HFFc6 (cell line): ENCODE measurements at regions not wholly inside any gene's neighbourhood (a gene's known extent, or its start where the extent isn't known, plus 50 kb on each side); places are given as distances from the start of the nearest gene placed in this dataset.

Source experiments
- DNase-seq: peaks from one replicate; pipeline ENCODE4 v3.0.0-alpha.2; 2018
- H3K27ac Mint-ChIP-seq: 2 replicates; pipeline ENCODE4 v1.8.0; 2020; ENCODE audit warnings: mild to moderate bottlenecking, mixed read lengths
- H3K27me3 Mint-ChIP-seq: 2 replicates; pipeline ENCODE4 v1.8.0; 2021; ENCODE audit warnings: mild to moderate bottlenecking, moderate library complexity, mixed read lengths; ENCODE audit not compliant: insufficient read depth
- H3K36me3 Mint-ChIP-seq: 2 replicates; pipeline ENCODE4 v1.8.0; 2021; ENCODE audit warnings: low read depth, mixed read lengths
- H3K4me1 Mint-ChIP-seq: 2 replicates; pipeline ENCODE4 v1.8.0; 2020; ENCODE audit warnings: low read depth, mixed read lengths
- H3K4me3 Mint-ChIP-seq: 2 replicates; pipeline ENCODE4 v1.8.0; 2020; ENCODE audit warnings: mild to moderate bottlenecking, moderate library complexity, mixed read lengths
- H3K9me3 Mint-ChIP-seq: 2 replicates; pipeline ENCODE4 v1.8.0; 2020; ENCODE audit warnings: mild to moderate bottlenecking, mixed read lengths
- TF ChIP-seq, protein P1 (sequence below): fragments of 200-600 bp; sonication (generic); IDR thresholded peaks from 2 replicates; pipeline ENCODE4 v1.5.0; 2021; ENCODE audit warnings: antibody characterized with exemption, mild to moderate bottlenecking

DNA sequence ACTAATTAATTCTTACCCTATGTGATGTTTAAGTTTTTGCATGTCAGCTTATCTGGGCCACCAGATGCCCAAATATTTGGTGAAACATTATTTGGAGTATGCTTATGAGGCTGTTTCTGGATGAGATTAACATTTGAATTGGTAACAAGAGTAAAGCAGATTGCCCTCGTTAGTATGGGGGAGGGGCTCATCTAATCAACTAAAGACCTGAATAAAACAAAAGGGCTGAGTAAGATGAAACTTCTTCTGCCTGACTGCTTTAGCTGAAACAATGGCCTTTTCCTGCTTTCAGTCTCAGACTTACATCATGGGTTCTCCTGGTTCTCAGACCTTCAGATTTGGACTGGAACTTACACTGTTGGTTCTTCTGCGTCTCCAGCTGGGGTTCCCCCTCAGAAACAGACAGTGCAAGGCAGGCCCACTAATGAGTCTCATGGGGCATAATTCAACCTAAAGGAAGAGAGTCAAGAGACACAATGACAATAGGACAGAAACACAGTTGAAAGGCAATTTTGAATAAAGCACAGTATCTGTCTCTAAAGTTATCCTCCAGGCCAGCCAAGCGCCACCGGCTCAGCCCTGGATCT is 288.4 kb downstream of the CAAP1 start:
- TF ChIP-seq, protein P1, sequence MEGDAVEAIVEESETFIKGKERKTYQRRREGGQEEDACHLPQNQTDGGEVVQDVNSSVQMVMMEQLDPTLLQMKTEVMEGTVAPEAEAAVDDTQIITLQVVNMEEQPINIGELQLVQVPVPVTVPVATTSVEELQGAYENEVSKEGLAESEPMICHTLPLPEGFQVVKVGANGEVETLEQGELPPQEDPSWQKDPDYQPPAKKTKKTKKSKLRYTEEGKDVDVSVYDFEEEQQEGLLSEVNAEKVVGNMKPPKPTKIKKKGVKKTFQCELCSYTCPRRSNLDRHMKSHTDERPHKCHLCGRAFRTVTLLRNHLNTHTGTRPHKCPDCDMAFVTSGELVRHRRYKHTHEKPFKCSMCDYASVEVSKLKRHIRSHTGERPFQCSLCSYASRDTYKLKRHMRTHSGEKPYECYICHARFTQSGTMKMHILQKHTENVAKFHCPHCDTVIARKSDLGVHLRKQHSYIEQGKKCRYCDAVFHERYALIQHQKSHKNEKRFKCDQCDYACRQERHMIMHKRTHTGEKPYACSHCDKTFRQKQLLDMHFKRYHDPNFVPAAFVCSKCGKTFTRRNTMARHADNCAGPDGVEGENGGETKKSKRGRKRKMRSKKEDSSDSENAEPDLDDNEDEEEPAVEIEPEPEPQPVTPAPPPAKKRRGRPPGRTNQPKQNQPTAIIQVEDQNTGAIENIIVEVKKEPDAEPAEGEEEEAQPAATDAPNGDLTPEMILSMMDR = no peak
- H3K4me1 Mint-ChIP-seq = no peaks in the 10 kb centered on the region
- H3K27me3 Mint-ChIP-seq = peaks cover 1% of the 10 kb centered on the region; the same call in 1 of the 2 replicates
- no peak overlapping the region for H3K27ac Mint-ChIP-seq
- no peaks in the 10 kb centered on the region for H3K36me3 Mint-ChIP-seq
- H3K4me3 Mint-ChIP-seq = no peak overlapping the region
- H3K9me3 Mint-ChIP-seq = no peaks in the 10 kb centered on the region
- no peak for DNase-seq

DNA sequence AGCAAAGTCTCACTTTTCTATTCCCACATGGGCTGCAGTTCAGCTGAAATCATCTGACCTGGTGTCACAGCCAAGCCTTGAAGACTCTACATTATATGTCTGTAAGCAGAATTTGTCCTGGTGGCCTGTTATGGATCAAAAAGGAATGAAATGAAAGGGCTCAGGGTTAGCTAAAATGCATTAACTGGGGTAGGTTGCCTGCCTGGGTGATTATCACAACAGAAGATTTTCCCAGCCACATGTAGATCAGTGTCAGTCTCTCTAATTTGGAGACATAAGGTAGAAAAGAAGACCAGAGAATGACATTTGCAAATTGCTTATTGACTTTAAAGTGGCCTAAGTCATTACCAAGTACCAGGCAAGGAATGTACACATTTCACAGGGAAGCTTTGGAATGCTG is 289.0 kb downstream of the CAAP1 start:
- no peaks in the 10 kb centered on the region for H3K27me3 Mint-ChIP-seq
- H3K4me1 Mint-ChIP-seq = no peaks in the 10 kb centered on the region
- TF ChIP-seq, protein P1 = no peak
- H3K4me3 Mint-ChIP-seq = no peak overlapping the region
- DNase-seq = no peak
- no peak overlapping the region for H3K27ac Mint-ChIP-seq
- no peaks in the 10 kb centered on the region for H3K9me3 Mint-ChIP-seq
- H3K36me3 Mint-ChIP-seq = no peaks in the 10 kb centered on the region

DNA sequence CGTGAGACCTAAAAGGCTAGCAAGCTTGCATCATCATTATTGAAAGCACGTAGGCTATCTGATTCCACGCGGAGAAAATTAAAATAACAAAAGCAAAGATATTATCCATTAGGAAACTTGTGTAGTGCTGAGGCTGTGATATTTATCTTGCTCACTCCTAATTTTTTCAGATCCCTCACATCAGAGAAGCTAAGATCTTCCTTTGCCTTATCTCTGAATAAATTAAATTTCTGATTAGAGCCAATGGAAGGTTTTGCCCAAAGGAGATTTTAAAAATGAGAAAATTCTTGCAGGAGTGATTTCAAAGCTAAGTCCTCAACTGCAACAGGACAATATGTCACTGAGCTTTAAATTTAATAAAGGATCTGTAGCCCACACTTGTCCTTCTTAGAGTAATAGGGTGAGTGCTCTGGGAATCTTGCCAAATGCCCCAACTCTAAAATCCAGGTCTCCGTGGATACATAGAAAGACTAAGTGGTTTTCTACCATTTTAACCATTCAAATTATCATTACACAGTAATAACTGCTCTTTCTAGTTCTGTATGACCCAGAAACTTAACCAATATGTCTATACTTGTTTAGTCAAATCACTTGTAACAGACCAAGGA is 295.0 kb downstream of the CAAP1 start:
- H3K4me3 Mint-ChIP-seq = no peak overlapping the region
- no peak for DNase-seq
- no peaks in the 10 kb centered on the region for H3K36me3 Mint-ChIP-seq
- H3K27me3 Mint-ChIP-seq = no peaks in the 10 kb centered on the region
- no peaks in the 10 kb centered on the region for H3K4me1 Mint-ChIP-seq
- no peak overlapping the region for H3K27ac Mint-ChIP-seq
- H3K9me3 Mint-ChIP-seq = peaks cover 26% of the 10 kb centered on the region
- TF ChIP-seq, protein P1 = no peak

DNA sequence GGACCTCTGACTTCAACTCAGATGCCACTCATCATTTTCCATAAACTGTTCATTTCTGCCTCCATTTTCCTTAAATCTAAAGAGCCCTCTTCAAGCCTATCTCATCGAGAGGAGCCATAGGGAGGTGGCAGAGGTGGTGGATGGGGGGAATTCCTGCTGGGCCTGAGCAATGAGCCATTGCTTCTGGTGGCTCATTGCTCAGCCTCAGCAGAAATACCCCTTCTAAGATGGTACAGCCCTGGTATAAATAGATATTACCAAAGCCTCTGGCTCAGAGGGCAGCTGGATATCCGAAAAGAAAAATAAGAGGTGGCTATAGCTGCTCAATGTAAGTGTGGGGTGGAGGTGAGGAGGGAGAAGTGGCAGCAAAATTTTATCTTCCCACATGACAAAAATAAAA is 313.5 kb downstream of the CAAP1 start:
- Mint-ChIP-seq H3K4me1 (no peaks in the 10 kb centered on the region), H3K36me3 (no peaks in the 10 kb centered on the region), H3K9me3 (no peaks in the 10 kb centered on the region), H3K27me3 (no peaks in the 10 kb centered on the region), H3K27ac (no peak overlapping the region), H3K4me3 (no peak overlapping the region)
- TF ChIP-seq, protein P1 = no peak
- no peak for DNase-seq

DNA sequence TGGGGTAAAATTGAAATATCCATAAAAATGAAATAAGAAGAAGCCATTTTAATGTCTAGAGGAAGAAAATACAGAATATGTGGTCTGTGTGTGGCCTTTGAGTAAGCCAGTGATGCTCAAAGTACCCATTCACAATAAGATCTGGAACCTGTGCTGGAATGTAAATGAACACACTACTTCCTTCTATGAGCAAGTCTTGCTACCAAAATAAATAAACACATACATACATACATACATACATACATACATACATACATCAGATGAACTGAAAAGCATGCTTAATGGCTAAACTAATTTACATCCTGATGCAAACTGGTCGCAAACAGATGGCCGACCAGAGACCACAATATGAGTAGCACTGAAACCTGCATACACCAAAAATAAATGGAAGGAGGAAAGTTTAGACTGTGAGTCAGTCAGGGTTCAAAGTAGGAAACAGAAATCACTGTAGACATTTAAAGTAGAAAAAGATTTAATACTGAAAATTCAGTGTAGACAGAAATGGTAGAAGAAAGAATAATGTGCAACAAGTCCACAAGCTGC is 317.6 kb downstream of the CAAP1 start:
- Mint-ChIP-seq H3K9me3 (no peaks in the 10 kb centered on the region; the same call in 1 of the 2 replicates), H3K4me3 (no peak overlapping the region), H3K36me3 (no peaks in the 10 kb centered on the region), H3K27me3 (0 out of 2 replicates have a peak, but pooled peaks cover 2% of the 10 kb centered on the region), H3K27ac (no peak overlapping the region), H3K4me1 (no peaks in the 10 kb centered on the region)
- TF ChIP-seq, protein P1 = no peak
- no peak for DNase-seq
